ENCODE measurements at regions not wholly inside any gene's neighbourhood (a gene's known extent, or its start where the extent isn't known, plus 50 kb on each side); places are given as distances from the start of the nearest gene placed in this dataset.
"Not testable (repeated sequence)": the region's sequence is repeated elsewhere in the genome, so short reads cannot be mapped to it uniquely, and the experiment has no call there.

- H3K9me3 ChIP-seq (ENCODE audit: control insufficient read depth in 1 of 2, low read length in 2 of 2); H3K4me3 ChIP-seq (ENCODE audit: low read depth in 1 of 2, low read length in 2 of 2); H3K36me3 ChIP-seq (ENCODE audit: control insufficient read depth in 1 of 2, insufficient read depth in 2 of 2, low read length in 2 of 2); H3K27ac ChIP-seq (ENCODE audit: low read length); H3K27me3 ChIP-seq (ENCODE audit: low read depth, low read length); H3K4me1 ChIP-seq (ENCODE audit: control insufficient read depth in 1 of 2, insufficient read depth in 2 of 2, low read length in 2 of 2): not testable (repeated sequence)
Observed at GRCh38 chr4:49234382-49234781, 248.3 kb downstream of the CWH43 start.

DNA sequence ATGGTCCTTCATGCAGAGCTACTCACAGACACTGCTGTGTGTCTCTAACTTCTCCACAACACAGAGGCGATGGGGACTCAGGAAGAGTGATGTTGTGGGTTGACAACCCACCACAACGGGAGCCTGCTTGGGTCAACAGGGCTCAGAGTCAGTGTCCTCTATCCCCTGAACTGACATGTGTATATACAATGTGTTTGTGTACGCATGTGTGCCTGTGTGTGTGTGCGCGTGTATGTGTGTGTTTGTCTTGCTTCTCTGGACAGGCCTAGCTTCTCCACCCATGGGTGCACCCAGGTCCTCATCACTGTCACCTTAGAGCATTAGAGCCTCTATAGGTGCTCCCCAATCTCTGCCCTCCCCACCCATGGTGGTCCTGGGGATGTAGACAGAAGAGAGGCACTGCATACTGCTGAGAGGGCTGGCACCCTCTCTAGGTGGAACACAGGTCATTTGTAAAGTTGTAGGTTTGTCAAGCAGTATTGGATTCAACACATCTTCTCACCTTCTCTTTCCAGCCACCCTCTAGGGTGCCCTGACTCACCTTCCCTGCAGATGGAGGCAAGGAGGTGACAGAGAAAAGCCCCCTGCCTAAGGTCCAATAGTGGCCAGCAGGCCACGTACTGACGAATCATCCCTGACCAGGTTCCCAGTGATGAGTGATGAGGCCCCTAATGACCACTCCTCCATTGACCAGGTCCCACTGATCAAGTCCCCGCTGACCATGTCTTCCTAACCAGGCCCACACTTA, 249.5 kb downstream of the CWH43 start:
- H3K27me3 ChIP-seq (ENCODE audit: low read depth, low read length); H3K4me3 ChIP-seq (ENCODE audit: low read depth in 1 of 2, low read length in 2 of 2); H3K9me3 ChIP-seq (ENCODE audit: control insufficient read depth in 1 of 2, low read length in 2 of 2); H3K27ac ChIP-seq (ENCODE audit: low read length); H3K36me3 ChIP-seq (ENCODE audit: control insufficient read depth in 1 of 2, insufficient read depth in 2 of 2, low read length in 2 of 2); H3K4me1 ChIP-seq (ENCODE audit: control insufficient read depth in 1 of 2, insufficient read depth in 2 of 2, low read length in 2 of 2): not testable (repeated sequence)

GRCh38 chr4:49236474-49236873, 250.4 kb downstream of the CWH43 start:
- not testable (repeated sequence) for H3K4me3 ChIP-seq (ENCODE audit: low read depth in 1 of 2, low read length in 2 of 2); H3K4me1 ChIP-seq (ENCODE audit: control insufficient read depth in 1 of 2, insufficient read depth in 2 of 2, low read length in 2 of 2); H3K9me3 ChIP-seq (ENCODE audit: control insufficient read depth in 1 of 2, low read length in 2 of 2); H3K36me3 ChIP-seq (ENCODE audit: control insufficient read depth in 1 of 2, insufficient read depth in 2 of 2, low read length in 2 of 2); H3K27ac ChIP-seq (ENCODE audit: low read length); H3K27me3 ChIP-seq (ENCODE audit: low read depth, low read length)

DNA sequence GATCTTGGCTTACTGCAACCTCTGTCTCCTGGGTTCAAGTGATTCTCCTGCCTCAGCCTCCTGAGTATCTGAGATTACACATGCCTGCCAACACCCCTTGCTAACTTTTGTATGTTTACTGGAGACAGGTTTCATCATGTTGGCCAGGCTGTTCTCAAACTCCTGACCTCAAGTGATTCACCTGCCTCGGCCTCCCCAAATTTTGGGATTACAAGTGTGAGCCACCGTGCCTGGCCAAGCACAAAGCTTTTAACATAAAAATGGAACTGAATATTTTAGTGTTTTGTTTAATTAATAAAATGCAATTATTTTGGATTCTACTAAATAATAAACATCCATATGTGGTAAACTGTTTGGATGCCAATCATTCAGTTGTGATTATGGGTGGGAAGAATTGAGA, 255.2 kb downstream of the CWH43 start:
- H3K27me3 ChIP-seq (ENCODE audit: low read depth, low read length); H3K36me3 ChIP-seq (ENCODE audit: control insufficient read depth in 1 of 2, insufficient read depth in 2 of 2, low read length in 2 of 2); H3K9me3 ChIP-seq (ENCODE audit: control insufficient read depth in 1 of 2, low read length in 2 of 2); H3K4me3 ChIP-seq (ENCODE audit: low read depth in 1 of 2, low read length in 2 of 2); H3K27ac ChIP-seq (ENCODE audit: low read length); H3K4me1 ChIP-seq (ENCODE audit: control insufficient read depth in 1 of 2, insufficient read depth in 2 of 2, low read length in 2 of 2): not testable (repeated sequence)

DNA sequence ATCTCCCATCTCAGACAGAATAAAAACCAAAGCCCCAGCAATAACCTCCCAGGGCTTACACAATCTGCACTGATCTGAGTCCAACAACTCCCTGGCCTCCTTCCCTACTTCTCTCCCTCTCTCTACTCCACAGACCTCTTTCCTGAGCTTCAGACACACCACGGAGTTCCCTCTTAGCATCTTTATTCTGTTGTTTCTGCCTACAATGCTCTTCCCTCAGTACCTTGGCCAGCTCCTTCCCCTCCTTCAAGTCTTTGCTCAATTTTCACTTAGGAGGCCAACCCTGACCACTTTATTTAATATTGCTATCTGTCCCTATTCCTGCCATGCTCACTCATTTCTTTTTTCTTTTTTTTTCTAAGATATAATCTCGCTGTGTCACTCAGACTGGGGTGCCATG, 276.7 kb downstream of the CWH43 start:
- H3K27me3 ChIP-seq (ENCODE audit: low read depth, low read length); H3K27ac ChIP-seq (ENCODE audit: low read length); H3K4me1 ChIP-seq (ENCODE audit: control insufficient read depth in 1 of 2, insufficient read depth in 2 of 2, low read length in 2 of 2): not testable (repeated sequence)

DNA sequence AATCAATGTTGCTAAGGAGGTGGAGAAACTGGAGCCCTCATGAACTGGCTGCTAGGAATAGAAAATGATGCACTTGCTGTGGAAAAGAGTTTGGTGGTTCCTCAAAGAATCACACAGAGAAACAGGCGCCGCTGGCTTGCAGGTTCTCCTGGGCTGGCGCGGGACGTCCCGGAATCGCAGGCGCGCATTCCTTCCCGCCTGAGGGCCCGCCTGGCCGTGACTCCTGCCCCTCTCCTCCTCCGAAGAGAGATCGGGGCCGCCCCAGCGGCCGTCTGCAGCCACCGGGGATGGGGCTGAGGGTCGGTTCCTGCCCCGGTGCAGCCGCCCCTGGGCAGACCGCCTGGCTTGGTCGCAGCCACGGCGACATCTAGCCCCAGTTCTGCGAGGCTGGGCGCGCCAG, 284.4 kb downstream of the CWH43 start:
- H3K9me3 ChIP-seq (ENCODE audit: control insufficient read depth in 1 of 2, low read length in 2 of 2); H3K27me3 ChIP-seq (ENCODE audit: low read depth, low read length); H3K4me1 ChIP-seq (ENCODE audit: control insufficient read depth in 1 of 2, insufficient read depth in 2 of 2, low read length in 2 of 2); H3K36me3 ChIP-seq (ENCODE audit: control insufficient read depth in 1 of 2, insufficient read depth in 2 of 2, low read length in 2 of 2); H3K27ac ChIP-seq (ENCODE audit: low read length); H3K4me3 ChIP-seq (ENCODE audit: low read depth in 1 of 2, low read length in 2 of 2): not testable (repeated sequence)

More for the DNA sequence above, 276.7 kb downstream of the CWH43 start:
- H3K36me3 ChIP-seq (ENCODE audit: control insufficient read depth in 1 of 2, insufficient read depth in 2 of 2, low read length in 2 of 2); H3K9me3 ChIP-seq (ENCODE audit: control insufficient read depth in 1 of 2, low read length in 2 of 2); H3K4me3 ChIP-seq (ENCODE audit: low read depth in 1 of 2, low read length in 2 of 2): not testable (repeated sequence)

- H3K9me3 ChIP-seq (ENCODE audit: control insufficient read depth in 1 of 2, low read length in 2 of 2); H3K27ac ChIP-seq (ENCODE audit: low read length); H3K36me3 ChIP-seq (ENCODE audit: control insufficient read depth in 1 of 2, insufficient read depth in 2 of 2, low read length in 2 of 2); H3K4me3 ChIP-seq (ENCODE audit: low read depth in 1 of 2, low read length in 2 of 2); H3K4me1 ChIP-seq (ENCODE audit: control insufficient read depth in 1 of 2, insufficient read depth in 2 of 2, low read length in 2 of 2); H3K27me3 ChIP-seq (ENCODE audit: low read depth, low read length): not testable (repeated sequence)
Observed at GRCh38 chr4:49270912-49271311, 284.8 kb downstream of the CWH43 start.

- H3K36me3 ChIP-seq (ENCODE audit: control insufficient read depth in 1 of 2, insufficient read depth in 2 of 2, low read length in 2 of 2); H3K27ac ChIP-seq (ENCODE audit: low read length); H3K27me3 ChIP-seq (ENCODE audit: low read depth, low read length); H3K9me3 ChIP-seq (ENCODE audit: control insufficient read depth in 1 of 2, low read length in 2 of 2); H3K4me1 ChIP-seq (ENCODE audit: control insufficient read depth in 1 of 2, insufficient read depth in 2 of 2, low read length in 2 of 2); H3K4me3 ChIP-seq (ENCODE audit: low read depth in 1 of 2, low read length in 2 of 2): not testable (repeated sequence)
Observed at GRCh38 chr4:49285905-49286304, 299.8 kb downstream of the CWH43 start.

DNA sequence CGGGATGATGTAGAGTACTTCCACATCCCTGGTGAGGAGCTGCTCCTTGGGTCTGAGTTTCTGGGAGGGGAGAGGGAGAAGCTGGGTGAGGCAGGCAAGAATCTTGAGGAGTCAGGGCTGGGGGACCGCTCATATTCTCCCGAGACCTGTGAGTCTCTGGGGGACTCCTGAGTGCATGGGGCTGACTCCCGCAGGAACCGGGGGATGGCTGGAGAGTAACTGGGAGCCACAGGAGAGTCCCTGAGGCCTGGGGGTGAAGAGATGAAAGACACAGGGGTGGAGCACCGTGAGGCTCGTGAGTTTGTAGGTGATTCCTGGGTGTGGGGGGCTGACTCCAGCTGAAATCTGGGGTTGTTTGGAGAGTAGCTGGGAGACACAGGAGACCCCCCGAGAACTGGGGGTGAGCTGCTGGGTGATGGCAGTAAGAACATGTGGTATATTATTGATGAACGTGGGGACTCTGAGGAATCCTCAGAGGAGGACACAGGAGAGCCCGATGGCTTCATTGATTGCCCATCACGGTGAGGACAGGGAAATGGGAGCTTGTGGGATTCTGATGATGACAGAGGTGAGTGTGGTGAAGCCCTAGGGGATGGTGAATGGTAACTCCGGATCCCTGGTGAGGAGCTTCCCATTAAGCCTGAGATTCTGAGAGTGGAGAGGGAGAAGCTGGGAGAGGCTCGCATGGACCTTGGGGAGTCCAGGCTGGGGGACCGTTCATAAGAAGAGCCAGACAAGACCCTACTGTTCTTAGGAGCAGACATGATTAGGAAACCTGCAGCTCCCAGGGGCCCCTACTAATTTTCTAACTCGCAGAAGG, 301.1 kb downstream of the CWH43 start:
- not testable (repeated sequence) for H3K4me1 ChIP-seq (ENCODE audit: control insufficient read depth in 1 of 2, insufficient read depth in 2 of 2, low read length in 2 of 2); H3K36me3 ChIP-seq (ENCODE audit: control insufficient read depth in 1 of 2, insufficient read depth in 2 of 2, low read length in 2 of 2); H3K27ac ChIP-seq (ENCODE audit: low read length); H3K4me3 ChIP-seq (ENCODE audit: low read depth in 1 of 2, low read length in 2 of 2); H3K27me3 ChIP-seq (ENCODE audit: low read depth, low read length); H3K9me3 ChIP-seq (ENCODE audit: control insufficient read depth in 1 of 2, low read length in 2 of 2)

GRCh38 chr4:49287893-49288292, 301.8 kb downstream of the CWH43 start:
- H3K27ac ChIP-seq (ENCODE audit: low read length); H3K9me3 ChIP-seq (ENCODE audit: control insufficient read depth in 1 of 2, low read length in 2 of 2); H3K27me3 ChIP-seq (ENCODE audit: low read depth, low read length); H3K36me3 ChIP-seq (ENCODE audit: control insufficient read depth in 1 of 2, insufficient read depth in 2 of 2, low read length in 2 of 2); H3K4me1 ChIP-seq (ENCODE audit: control insufficient read depth in 1 of 2, insufficient read depth in 2 of 2, low read length in 2 of 2); H3K4me3 ChIP-seq (ENCODE audit: low read depth in 1 of 2, low read length in 2 of 2): not testable (repeated sequence)

DNA sequence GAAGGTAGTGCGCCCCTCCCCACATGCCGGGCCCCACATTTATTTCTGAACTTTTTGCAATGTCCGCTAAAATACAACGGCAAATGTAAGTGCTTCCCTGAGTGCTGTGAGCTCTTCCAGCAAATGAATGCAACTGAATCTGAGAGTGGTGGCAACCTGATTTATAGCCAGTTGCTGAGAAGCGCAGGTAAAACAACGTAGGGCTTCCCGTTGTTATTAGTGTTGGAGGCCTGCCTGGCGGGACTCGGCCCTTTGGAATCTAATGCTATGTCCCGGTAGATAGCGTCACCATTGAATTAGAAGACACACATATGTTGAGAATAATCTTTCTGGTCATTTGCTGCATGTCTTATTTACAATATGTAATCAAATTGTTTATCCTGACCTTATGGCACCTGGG, 302.7 kb downstream of the CWH43 start:
- not testable (repeated sequence) for H3K9me3 ChIP-seq (ENCODE audit: control insufficient read depth in 1 of 2, low read length in 2 of 2); H3K4me3 ChIP-seq (ENCODE audit: low read depth in 1 of 2, low read length in 2 of 2); H3K4me1 ChIP-seq (ENCODE audit: control insufficient read depth in 1 of 2, insufficient read depth in 2 of 2, low read length in 2 of 2); H3K27ac ChIP-seq (ENCODE audit: low read length); H3K27me3 ChIP-seq (ENCODE audit: low read depth, low read length); H3K36me3 ChIP-seq (ENCODE audit: control insufficient read depth in 1 of 2, insufficient read depth in 2 of 2, low read length in 2 of 2)

GRCh38 chr4:49314815-49315214, 328.7 kb downstream of the CWH43 start:
- not testable (repeated sequence) for H3K9me3 ChIP-seq (ENCODE audit: control insufficient read depth in 1 of 2, low read length in 2 of 2); H3K27ac ChIP-seq (ENCODE audit: low read length); H3K27me3 ChIP-seq (ENCODE audit: low read depth, low read length); H3K4me3 ChIP-seq (ENCODE audit: low read depth in 1 of 2, low read length in 2 of 2); H3K36me3 ChIP-seq (ENCODE audit: control insufficient read depth in 1 of 2, insufficient read depth in 2 of 2, low read length in 2 of 2); H3K4me1 ChIP-seq (ENCODE audit: control insufficient read depth in 1 of 2, insufficient read depth in 2 of 2, low read length in 2 of 2)
